Thyroid gland (tissue), 4 donors: ENCODE measurements at regions not wholly inside any gene's neighbourhood (a gene's known extent, or its start where the extent isn't known, plus 50 kb on each side); places are given as distances from the start of the nearest gene placed in this dataset.

Source experiments
- DNase-seq, 2 donors: peaks; one replicate each; pipeline ENCODE4 v3.0.0-alpha.2; 2019
- H3K27ac ChIP-seq, 3 donors: fragments of 200-600 bp; sonication (generic); 1 replicate in 2 of 3; 2 replicates in 1 of 3; pipeline ENCODE4 v1.5.1; 2016 to 2019; ENCODE audit warnings: mild to moderate bottlenecking in 1 of 3, moderate library complexity in 1 of 3
- H3K27me3 ChIP-seq: fragments of 200-600 bp; sonication (generic); one replicate; pipeline ENCODE4 v1.5.1; 2019
- H3K36me3 ChIP-seq, 2 donors: fragments of 200-600 bp; sonication (generic); one replicate each; pipeline ENCODE4 v1.5.1; 2016 to 2019
- H3K4me1 ChIP-seq, 2 donors: fragments of 200-600 bp; sonication (generic); one replicate each; pipeline ENCODE4 v1.5.1; 2017 to 2019
- H3K4me3 ChIP-seq, 3 donors: fragments of 200-600 bp; sonication (generic); replicated peaks in 1 of 3; 1 replicate in 2 of 3; 2 replicates in 1 of 3; pipeline ENCODE4 v1.5.1; 2016; ENCODE audit warnings: mild to moderate bottlenecking in 1 of 3
- H3K9me3 ChIP-seq: fragments of 200-600 bp; sonication (generic); one replicate; pipeline ENCODE4 v1.5.1; 2017
- CTCF ChIP-seq, 6 experiments: fragments of 200-600 bp in 3 of 6; fragments of 450-650 bp in 3 of 6; sonication (generic) in 3 of 6; IDR thresholded peaks; one replicate each; pipeline ENCODE4 v1.5.1; 2016 to 2019; ENCODE audit warnings: antibody characterized with exemption in 6 of 6, mild to moderate bottlenecking in 2 of 6, inconsistent platforms in 1 of 6, moderate library complexity in 1 of 6
- POLR2A ChIP-seq, 2 donors: fragments of 450-650 bp; IDR thresholded peaks; one replicate each; pipeline ENCODE4 v1.6.1; 2017; ENCODE audit warnings: antibody characterized with exemption in 2 of 2, mild to moderate bottlenecking in 2 of 2, moderate library complexity in 1 of 2
- WGBS, 2 donors: methylation state at CpG; one replicate each; pipeline ENCODE4 v1.1.5; 2017; 5-methylcytosine and 5-hydroxymethylcytosine counted together
- intact Hi-C: fragments of 100-400 bp; cut with DNase I; formaldehyde crosslinking; loops from one replicate; pipeline ENCODE4 v1.15.1; 2023

DNA sequence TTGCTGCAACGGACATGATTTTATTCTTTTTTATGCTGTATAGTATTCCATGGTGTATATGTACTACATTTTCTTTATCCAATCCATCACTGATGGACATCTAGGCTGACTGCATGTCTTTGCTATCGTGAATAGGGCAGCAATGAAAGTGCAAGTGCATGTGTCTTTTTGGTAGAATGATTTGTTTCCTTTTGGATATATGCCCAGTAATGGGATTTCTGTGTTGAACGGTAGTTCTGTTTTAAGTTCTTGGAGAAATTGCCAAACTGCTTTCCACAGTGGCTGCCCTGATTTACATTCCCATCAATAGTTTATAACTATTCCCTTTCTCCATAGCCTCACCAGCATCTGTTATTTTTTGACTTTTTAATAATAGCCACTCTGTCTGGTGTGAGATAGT, 99.7 kb upstream of the CRIM1 start:
- DNase-seq: no peak
- H3K27ac ChIP-seq: no peak overlapping the region
- no peaks in the 10 kb centered on the region for H3K27me3 ChIP-seq
- H3K36me3 ChIP-seq: no peaks in the 10 kb centered on the region
- 66 to 76% methylated on average over 3 of the region's 3 CpGs for WGBS, 2 donors
- TF ChIP-seq CTCF (IDR thresholded peaks at IDR 0.05) (no peak), POLR2A (IDR thresholded peaks at IDR 0.05) (no peak)
- no peak overlapping the region for H3K4me3 ChIP-seq
- no peaks in the 10 kb centered on the region for H3K4me1 ChIP-seq
- intact Hi-C loops: no loop called here
- no peaks in the 10 kb centered on the region for H3K9me3 ChIP-seq

DNA sequence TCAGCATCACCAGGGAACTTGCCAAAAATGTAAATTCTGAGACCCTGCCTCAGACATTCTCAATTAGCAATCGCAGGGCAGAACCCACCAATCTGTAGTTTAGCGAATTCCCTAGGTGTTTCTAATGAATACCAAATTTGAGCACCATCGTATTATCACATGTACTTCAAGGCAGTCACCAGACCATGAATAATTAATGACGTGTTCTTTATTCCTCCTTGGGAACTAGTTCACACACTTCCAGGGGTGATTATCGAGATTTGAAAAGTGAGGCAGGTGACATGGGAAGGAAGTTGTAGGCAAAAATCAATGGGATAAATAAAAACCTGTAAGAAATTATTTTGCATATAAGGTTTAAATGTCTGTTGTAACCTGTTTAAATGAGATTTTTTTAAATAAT, 102.5 kb upstream of the CRIM1 start:
- TF ChIP-seq CTCF (IDR thresholded peaks at IDR 0.05): no peak
- no peak for TF ChIP-seq POLR2A (IDR thresholded peaks at IDR 0.05)
- Histone ChIP-seq H3K4me1 (no peaks in the 10 kb centered on the region), H3K4me3 (no peak overlapping the region), H3K27me3 (no peaks in the 10 kb centered on the region), H3K27ac (no peak overlapping the region), H3K9me3 (no peaks in the 10 kb centered on the region), H3K36me3 (no peaks in the 10 kb centered on the region)
- 80 to 83% methylated on average over 5 of the region's 5 CpGs for WGBS, 2 donors
- DNase-seq: no peak
- intact Hi-C loops: no loop called here

DNA sequence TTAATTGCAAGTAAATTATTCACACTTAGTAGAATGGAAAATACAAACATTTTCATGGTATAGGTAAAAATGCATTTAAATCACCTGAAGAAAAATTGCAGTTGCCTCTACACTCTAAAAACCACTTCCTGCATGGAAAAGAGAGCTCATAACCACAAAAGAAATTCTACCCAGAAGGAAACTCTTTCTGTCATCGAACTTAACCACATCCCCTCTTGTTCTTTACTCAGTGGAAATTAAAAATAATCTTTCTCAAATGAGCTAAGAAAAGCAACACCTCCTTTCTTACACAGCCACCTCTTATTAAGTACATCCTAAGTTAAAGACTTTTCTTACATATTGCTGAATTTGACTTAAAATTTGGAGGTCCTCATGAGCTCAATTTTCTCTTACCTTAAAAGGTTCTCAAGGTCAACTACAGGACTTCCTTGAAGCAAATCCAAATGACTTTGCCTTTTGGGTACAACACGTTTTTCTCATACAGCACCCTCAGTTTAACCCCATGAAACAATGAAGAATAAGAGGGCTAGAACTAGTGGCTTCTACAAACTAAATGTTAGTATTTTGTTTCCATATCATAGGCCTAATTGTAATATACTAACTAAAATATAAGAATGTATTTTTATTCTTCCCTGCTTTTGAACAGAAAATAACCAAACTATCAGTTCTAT, 109.1 kb upstream of the CRIM1 start:
- no peak overlapping the region for H3K4me3 ChIP-seq
- no peak for TF ChIP-seq CTCF (IDR thresholded peaks at IDR 0.05)
- TF ChIP-seq POLR2A (IDR thresholded peaks at IDR 0.05): no peak
- H3K9me3 ChIP-seq: no peaks in the 10 kb centered on the region
- no peak overlapping the region for H3K27ac ChIP-seq
- no peak for DNase-seq
- intact Hi-C loops: no loop called here
- H3K36me3 ChIP-seq: no peaks in the 10 kb centered on the region
- H3K4me1 ChIP-seq: no peaks in the 10 kb centered on the region
- 58 to 71% methylated on average over 2 of the region's 2 CpGs for WGBS, 2 donors
- H3K27me3 ChIP-seq: no peaks in the 10 kb centered on the region

DNA sequence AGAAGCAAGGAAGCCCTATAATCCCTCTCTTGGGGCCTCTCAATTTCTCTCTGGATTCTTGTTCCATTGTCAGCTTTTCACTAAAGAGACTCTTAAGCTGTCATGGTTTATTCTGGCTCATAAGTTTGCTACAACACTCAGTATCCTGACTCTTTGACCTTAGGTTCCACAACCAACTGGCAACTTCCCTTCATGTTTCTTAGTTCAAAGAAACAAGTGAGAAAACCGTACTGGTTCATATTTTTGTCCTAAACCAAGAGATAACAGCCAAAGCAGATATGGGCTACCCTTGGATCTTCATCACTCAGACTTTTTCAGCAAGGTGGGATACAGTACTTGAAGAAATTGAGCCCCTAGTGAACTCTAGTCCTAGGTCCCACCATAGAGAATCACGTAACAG, 109.9 kb upstream of the CRIM1 start:
- DNase-seq: no peak

More for the DNA sequence above, 109.9 kb upstream of the CRIM1 start:
- no peaks in the 10 kb centered on the region for H3K27me3 ChIP-seq
- intact Hi-C loops: no loop called here
- no peak for TF ChIP-seq POLR2A (IDR thresholded peaks at IDR 0.05)
- TF ChIP-seq CTCF (IDR thresholded peaks at IDR 0.05): no peak
- no peak overlapping the region for H3K27ac ChIP-seq
- H3K4me1 ChIP-seq: no peaks in the 10 kb centered on the region
- no peaks in the 10 kb centered on the region for H3K36me3 ChIP-seq
- WGBS, 2 donors: 66 to 70% methylated on average over 2 of the region's 2 CpGs
- no peaks in the 10 kb centered on the region for H3K9me3 ChIP-seq
- H3K4me3 ChIP-seq: no peak overlapping the region
